Left lung (tissue), 4 donors: ENCODE measurements at regions not wholly inside any gene's neighbourhood (a gene's known extent, or its start where the extent isn't known, plus 50 kb on each side); places are given as distances from the start of the nearest gene placed in this dataset.

Experiments
- ATAC-seq: fragments of 200-7000 bp; cut with Tn5 transposase; one replicate; pipeline ENCODE4 v1.9.1; 2020; ENCODE audit warnings: moderate library complexity
- DNase-seq, 4 donors: peaks; one replicate each; pipeline ENCODE4 v3.0.0-alpha.2; 2013 to 2020
- H3K27ac ChIP-seq, 2 donors: fragments of 200-600 bp; sonication (generic) in 1 of 2; one replicate each; pipeline versions ENCODE4 v1.5.0 to v1.8.0; 2020 to 2021
- H3K27me3 ChIP-seq, 2 donors: fragments of 200-600 bp; sonication (generic) in 1 of 2; one replicate each; pipeline versions ENCODE4 v1.5.0 to v1.8.0; 2020 to 2021
- H3K36me3 ChIP-seq, 2 donors: fragments of 200-600 bp; sonication (generic) in 1 of 2; one replicate each; pipeline versions ENCODE4 v1.5.0 to v1.8.0; 2020 to 2021
- H3K4me1 ChIP-seq, 2 donors: fragments of 200-600 bp; one replicate each; pipeline ENCODE4 v1.8.0; 2021
- H3K4me3 ChIP-seq, 2 donors: fragments of 200-600 bp; sonication (generic) in 1 of 2; one replicate each; pipeline versions ENCODE4 v1.5.0 to v1.8.0; 2020 to 2021; ENCODE audit warnings: mild to moderate bottlenecking in 1 of 2
- H3K9me3 ChIP-seq, 2 donors: fragments of 200-600 bp; sonication (generic) in 1 of 2; one replicate each; pipeline versions ENCODE4 v1.5.0 to v1.8.0; 2020 to 2021
- intact Hi-C, 2 donors: fragments of 100-400 bp; cut with DNase I; formaldehyde crosslinking; loops; one replicate each; pipeline versions ENCODE4 v1.11.2 to v1.14.2; 2022
- TF ChIP-seq, protein P1 (sequence below), 2 donors: fragments of 200-600 bp; sonication (generic) in 1 of 2; IDR thresholded peaks; one replicate each; pipeline versions ENCODE4 v1.5.0 to v1.8.0; 2021; ENCODE audit warnings: antibody characterized with exemption in 2 of 2
- donor health status: DM: no; HTN: yes; CAD: no.
- donor health status: DM: no; HTN: no; CAD: no.

DNA sequence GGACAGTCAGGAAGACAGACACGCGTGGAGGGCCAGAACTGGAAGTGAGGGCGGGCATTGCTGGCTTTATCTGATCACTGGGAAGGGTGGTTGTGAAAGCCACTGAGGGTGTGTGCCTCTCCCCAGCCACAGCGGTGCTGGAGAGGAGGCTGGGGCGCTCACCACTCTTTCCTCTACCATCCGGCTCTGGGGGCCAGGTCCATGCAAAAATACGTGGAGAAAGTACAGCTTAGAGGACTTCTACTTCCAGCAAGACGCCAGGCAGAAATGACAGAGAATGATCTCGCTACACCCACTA lies 148.8 kb upstream of the RPS6KA2 start:
- intact Hi-C loops: loop anchor here in 1 of 2 donors (10.0 kb wide), 1 partner anchor 369 kb away; no protein-coding TSS in a partner anchor
- TF ChIP-seq, protein P1, sequence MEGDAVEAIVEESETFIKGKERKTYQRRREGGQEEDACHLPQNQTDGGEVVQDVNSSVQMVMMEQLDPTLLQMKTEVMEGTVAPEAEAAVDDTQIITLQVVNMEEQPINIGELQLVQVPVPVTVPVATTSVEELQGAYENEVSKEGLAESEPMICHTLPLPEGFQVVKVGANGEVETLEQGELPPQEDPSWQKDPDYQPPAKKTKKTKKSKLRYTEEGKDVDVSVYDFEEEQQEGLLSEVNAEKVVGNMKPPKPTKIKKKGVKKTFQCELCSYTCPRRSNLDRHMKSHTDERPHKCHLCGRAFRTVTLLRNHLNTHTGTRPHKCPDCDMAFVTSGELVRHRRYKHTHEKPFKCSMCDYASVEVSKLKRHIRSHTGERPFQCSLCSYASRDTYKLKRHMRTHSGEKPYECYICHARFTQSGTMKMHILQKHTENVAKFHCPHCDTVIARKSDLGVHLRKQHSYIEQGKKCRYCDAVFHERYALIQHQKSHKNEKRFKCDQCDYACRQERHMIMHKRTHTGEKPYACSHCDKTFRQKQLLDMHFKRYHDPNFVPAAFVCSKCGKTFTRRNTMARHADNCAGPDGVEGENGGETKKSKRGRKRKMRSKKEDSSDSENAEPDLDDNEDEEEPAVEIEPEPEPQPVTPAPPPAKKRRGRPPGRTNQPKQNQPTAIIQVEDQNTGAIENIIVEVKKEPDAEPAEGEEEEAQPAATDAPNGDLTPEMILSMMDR (IDR thresholded peaks at IDR 0.05): no peak
- Histone ChIP-seq H3K36me3 (no peaks in the 10 kb centered on the region), H3K4me1 (peaks cover 0 to 4% of the 10 kb centered on the region in 2 donors), H3K27me3 (peaks cover 0 to 11% of the 10 kb centered on the region in 2 donors), H3K27ac (no peak overlapping the region), H3K4me3 (no peak overlapping the region), H3K9me3 (no peaks in the 10 kb centered on the region)
- ATAC-seq (peak; percentile 10), DNase-seq (no peak)

DNA sequence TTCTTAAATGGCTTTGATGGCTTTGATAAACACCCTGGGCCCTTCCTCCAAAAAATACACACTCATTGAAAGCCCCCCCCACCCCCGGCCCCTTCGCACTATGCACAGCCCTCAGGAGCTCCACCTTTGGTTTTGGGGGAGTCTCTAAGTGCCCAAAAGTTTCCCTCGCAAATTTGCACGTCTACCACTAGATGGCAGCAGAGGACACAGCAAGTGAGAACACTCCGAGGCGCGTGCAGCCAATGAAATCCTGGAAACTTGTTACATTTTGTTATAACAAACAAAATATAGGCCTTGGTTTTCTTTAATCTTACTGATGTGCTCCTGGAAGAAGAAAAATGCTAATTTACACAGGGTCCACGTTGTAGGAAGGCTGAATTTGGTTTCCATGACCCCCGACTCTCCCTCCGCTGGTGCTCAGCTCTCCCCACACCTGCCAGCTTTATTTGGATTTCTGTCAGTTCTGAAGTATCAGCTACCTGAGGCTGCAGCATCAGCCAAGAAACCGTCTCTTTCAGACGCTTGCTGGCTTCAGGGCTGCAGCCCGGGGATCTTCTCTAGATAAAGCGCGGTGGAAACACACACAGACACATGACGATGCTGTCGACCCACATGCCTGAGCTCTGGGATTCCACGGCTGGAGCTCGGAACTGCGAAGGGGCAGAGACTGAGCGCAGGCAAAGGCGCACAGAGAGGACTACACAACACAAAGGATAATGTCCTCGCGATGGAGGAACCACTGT lies 148.3 kb upstream of the RPS6KA2 start:
- peak; percentile 92 for ATAC-seq
- intact Hi-C loops: loop anchor here in 1 of 2 donors (10.0 kb wide), 1 partner anchor 369 kb away; no protein-coding TSS in a partner anchor
- Histone ChIP-seq H3K4me3 (no peak overlapping the region), H3K9me3 (no peaks in the 10 kb centered on the region), H3K27me3 (peaks cover 0 to 11% of the 10 kb centered on the region in 2 donors), H3K4me1 (peaks cover 0 to 4% of the 10 kb centered on the region in 2 donors), H3K36me3 (no peaks in the 10 kb centered on the region), H3K27ac (no peak overlapping the region)
- peak in 2 of 4 donors; percentile 59 to 78 for DNase-seq
- TF ChIP-seq, protein P1 (IDR thresholded peaks at IDR 0.05): peak; percentile 78 to 83

DNA sequence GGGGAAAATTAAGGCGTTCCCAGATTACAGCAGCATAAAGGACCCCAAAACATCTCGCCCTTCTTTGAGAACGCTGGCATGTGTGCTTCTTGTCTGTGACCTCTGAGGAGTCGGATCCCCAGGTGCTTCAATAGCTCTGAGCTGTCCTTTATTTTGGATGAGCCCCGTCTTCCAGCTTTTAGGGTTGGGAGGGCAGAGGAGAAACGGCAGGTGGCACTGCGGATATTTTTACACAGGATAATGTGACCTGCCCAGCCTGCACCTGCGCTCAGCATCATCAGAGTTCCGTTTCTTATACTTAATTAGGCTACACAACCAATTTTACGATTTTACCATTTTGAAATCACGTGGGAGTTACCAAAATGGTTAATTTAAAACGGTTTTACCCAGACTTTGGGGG lies 147.7 kb upstream of the RPS6KA2 start:
- peaks cover 0 to 4% of the 10 kb centered on the region in 2 donors for H3K4me1 ChIP-seq
- no peak overlapping the region for H3K27ac ChIP-seq
- H3K36me3 ChIP-seq: no peaks in the 10 kb centered on the region
- intact Hi-C loops: loop anchor here in 1 of 2 donors (10.0 kb wide), 1 partner anchor 370 kb away; no protein-coding TSS in a partner anchor
- TF ChIP-seq, protein P1 (IDR thresholded peaks at IDR 0.05): no peak
- peaks cover 0 to 11% of the 10 kb centered on the region in 2 donors for H3K27me3 ChIP-seq
- no peak for ATAC-seq
- H3K9me3 ChIP-seq: no peaks in the 10 kb centered on the region
- DNase-seq: no peak
- H3K4me3 ChIP-seq: no peak overlapping the region

DNA sequence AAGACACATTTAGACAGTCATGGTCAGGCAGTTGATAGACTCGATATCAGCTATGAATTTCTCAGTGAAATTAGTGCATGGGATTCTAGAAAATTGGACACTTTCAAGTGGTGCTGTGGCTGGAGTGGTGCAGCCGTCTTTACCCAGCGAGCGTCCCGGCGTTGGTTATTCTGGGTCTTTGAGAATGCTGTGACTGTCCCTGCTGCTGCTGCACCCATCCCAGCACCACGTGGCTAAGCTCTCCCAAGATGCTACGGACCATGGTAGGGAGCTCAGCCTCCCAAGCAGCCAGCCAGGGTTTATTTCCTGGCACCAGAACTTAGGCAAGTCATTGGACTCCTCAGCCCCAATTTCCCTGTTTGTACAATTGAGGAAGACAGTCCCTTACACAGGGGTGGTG lies 147.2 kb upstream of the RPS6KA2 start:
- no peaks in the 10 kb centered on the region for H3K36me3 ChIP-seq
- H3K4me1 ChIP-seq: peaks cover 0 to 4% of the 10 kb centered on the region in 2 donors
- no peak overlapping the region for H3K27ac ChIP-seq
- H3K9me3 ChIP-seq: no peaks in the 10 kb centered on the region
- peaks cover 0 to 11% of the 10 kb centered on the region in 2 donors for H3K27me3 ChIP-seq
- DNase-seq (no peak), ATAC-seq (no peak)
- H3K4me3 ChIP-seq: no peak overlapping the region
- TF ChIP-seq, protein P1 (IDR thresholded peaks at IDR 0.05): no peak
- intact Hi-C loops: loop anchor here in 1 of 2 donors (10.0 kb wide), 1 partner anchor 371 kb away; no protein-coding TSS in a partner anchor

DNA sequence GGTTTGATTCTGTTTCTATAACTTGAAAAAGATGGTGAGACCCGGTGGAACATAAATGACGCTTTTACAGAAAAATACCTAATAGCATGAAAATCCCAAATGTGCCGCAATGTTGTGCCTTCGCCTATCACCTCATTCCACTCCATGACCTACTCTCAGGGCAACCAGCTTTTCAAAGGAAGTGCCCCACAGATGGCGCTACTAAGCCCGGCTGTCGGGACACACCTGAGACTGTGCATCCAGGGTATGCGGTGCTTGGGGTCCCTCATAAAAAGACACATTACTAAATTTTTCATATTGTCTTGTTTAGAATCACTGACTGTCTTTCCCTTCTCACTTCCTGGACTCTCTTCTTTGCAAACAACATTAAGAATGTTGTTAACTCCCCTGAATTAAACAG lies 145.5 kb upstream of the RPS6KA2 start:
- ATAC-seq (no peak), DNase-seq (no peak)
- TF ChIP-seq, protein P1 (IDR thresholded peaks at IDR 0.05): no peak
- Histone ChIP-seq H3K9me3 (no peaks in the 10 kb centered on the region), H3K27me3 (peaks cover 0 to 11% of the 10 kb centered on the region in 2 donors), H3K27ac (no peak overlapping the region), H3K4me3 (no peak overlapping the region), H3K4me1 (peaks cover 0 to 4% of the 10 kb centered on the region in 2 donors), H3K36me3 (no peaks in the 10 kb centered on the region)
- intact Hi-C loops: loop anchor here in 1 of 2 donors (10.0 kb wide), 1 partner anchor 372 kb away; no protein-coding TSS in a partner anchor
